ENCODE measurements at regions not wholly inside any gene's neighbourhood (a gene's known extent, or its start where the extent isn't known, plus 50 kb on each side); places are given as distances from the start of the nearest gene placed in this dataset.

- DNase-seq (ENCODE audit: low read depth): no peak
These were observed 110.2 kb upstream of the LRP1B start for GRCh38 chr2:142241016-142241415.

- DNase-seq (ENCODE audit: low read depth): no peak
These were observed 105.4 kb upstream of the LRP1B start for GRCh38 chr2:142236181-142236580.

GRCh38 chr2:142234741-142235140 is 103.9 kb upstream of the LRP1B start:
- peak; percentile 28 for DNase-seq (ENCODE audit: low read depth)

GRCh38 chr2:142223309-142223708 is 92.5 kb upstream of the LRP1B start:
- no peak for DNase-seq (ENCODE audit: low read depth)

GRCh38 chr2:142222715-142223114 is 91.9 kb upstream of the LRP1B start:
- no peak for DNase-seq (ENCODE audit: low read depth)

GRCh38 chr2:142220901-142221300 is 90.1 kb upstream of the LRP1B start:
- peak; percentile 91 for DNase-seq (ENCODE audit: low read depth)

- no peak for DNase-seq (ENCODE audit: low read depth)
These were observed 89.4 kb upstream of the LRP1B start for GRCh38 chr2:142220239-142220638.

- DNase-seq (ENCODE audit: low read depth): peak; percentile 91
These were observed 87.7 kb upstream of the LRP1B start for GRCh38 chr2:142218471-142218870.

GRCh38 chr2:142217804-142218203 is 87.0 kb upstream of the LRP1B start:
- peak; percentile 63 for DNase-seq (ENCODE audit: low read depth)

- no peak for DNase-seq (ENCODE audit: low read depth)
These were observed 69.2 kb upstream of the LRP1B start for GRCh38 chr2:142200062-142200461.

- DNase-seq (ENCODE audit: low read depth): no peak
These were observed 68.3 kb upstream of the LRP1B start for GRCh38 chr2:142199073-142199472.

- peak; percentile 69 for DNase-seq (ENCODE audit: low read depth)
These were observed 60.0 kb upstream of the LRP1B start for GRCh38 chr2:142190805-142191204.

GRCh38 chr2:142189501-142189900 is 58.7 kb upstream of the LRP1B start:
- DNase-seq (ENCODE audit: low read depth): peak; percentile 58

- peak; percentile 36 for DNase-seq (ENCODE audit: low read depth)
These were observed 57.7 kb upstream of the LRP1B start for GRCh38 chr2:142188562-142188961.

- peak; percentile 45 for DNase-seq (ENCODE audit: low read depth)
These were observed 50.2 kb upstream of the LRP1B start for GRCh38 chr2:142180820-142181533.

Data from iris pigment epithelial cell (primary cell).